HAP-1 (cell line): ENCODE measurements at regions not wholly inside any gene's neighbourhood (a gene's known extent, or its start where the extent isn't known, plus 50 kb on each side); places are given as distances from the start of the nearest gene placed in this dataset.

Source experiments
- DNase-seq, 2 experiments: peaks; one replicate each; pipeline ENCODE4 v3.0.0-alpha.2; 2016 to 2020; ENCODE audit warnings: low spot score in 2 of 2
- H3K27me3 ChIP-seq: fragments of 250-450 bp; sonication (Bioruptor Pico); 2 replicates; pipeline ENCODE4 v1.5.1; 2020; ENCODE audit warnings: low read depth, mild to moderate bottlenecking, moderate library complexity
- H3K36me3 ChIP-seq: fragments of 250-450 bp; sonication (Bioruptor Pico); replicated peaks from 2 replicates; pipeline ENCODE4 v1.5.1; 2020; ENCODE audit warnings: mild to moderate bottlenecking
- H3K4me1 ChIP-seq: fragments of 250-450 bp; sonication (Bioruptor Pico); 2 replicates; pipeline ENCODE4 v1.5.1; 2020; ENCODE audit warnings: mild to moderate bottlenecking
- H3K4me3 ChIP-seq: fragments of 250-450 bp; sonication (Bioruptor Pico); 2 replicates; pipeline ENCODE4 v1.5.1; 2020; ENCODE audit warnings: mild to moderate bottlenecking, moderate library complexity
- H3K9me3 ChIP-seq: fragments of 250-450 bp; sonication (Bioruptor Pico); 2 replicates; pipeline ENCODE4 v1.5.1; 2020; ENCODE audit warnings: mild to moderate bottlenecking, moderate library complexity
- in situ Hi-C: fragments of 300-500 bp; cut with MboI; formaldehyde crosslinking; loops from 3 replicates; pipeline ENCODE4 v1.14.3; 2020; ENCODE audit warnings: low sequenced_read_pairs, inconsistent platforms, mixed read lengths

DNA sequence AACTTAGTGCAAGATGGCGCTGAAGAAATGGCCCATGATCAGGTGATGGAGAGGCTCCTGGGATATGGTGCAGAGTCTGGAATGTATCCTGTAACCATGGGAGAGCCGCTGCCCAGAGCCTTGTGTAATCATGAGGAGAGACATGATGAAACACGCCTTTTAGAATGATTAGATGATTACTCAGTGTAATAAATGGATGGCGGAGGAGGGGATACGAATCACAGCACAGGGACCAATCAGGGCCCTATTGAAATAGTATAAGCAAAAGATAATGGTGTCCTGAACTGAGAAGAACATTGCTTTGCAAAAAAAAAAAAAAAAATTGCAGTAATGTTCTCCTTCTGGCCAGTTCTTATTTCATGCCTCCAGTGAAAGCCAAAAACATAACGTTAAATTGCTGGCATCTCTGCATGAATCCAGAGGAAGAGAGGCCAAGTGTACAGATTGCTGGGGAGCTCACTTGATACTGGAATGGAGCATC, 668.5 kb upstream of the AUTS2 start:
- Histone ChIP-seq H3K27me3 (no peaks in the 10 kb centered on the region), H3K9me3 (no peaks in the 10 kb centered on the region), H3K36me3 (no peaks in the 10 kb centered on the region), H3K4me1 (no peaks in the 10 kb centered on the region), H3K4me3 (no peak overlapping the region)
- DNase-seq = no peak
- in situ Hi-C loops = no loop called here

DNA sequence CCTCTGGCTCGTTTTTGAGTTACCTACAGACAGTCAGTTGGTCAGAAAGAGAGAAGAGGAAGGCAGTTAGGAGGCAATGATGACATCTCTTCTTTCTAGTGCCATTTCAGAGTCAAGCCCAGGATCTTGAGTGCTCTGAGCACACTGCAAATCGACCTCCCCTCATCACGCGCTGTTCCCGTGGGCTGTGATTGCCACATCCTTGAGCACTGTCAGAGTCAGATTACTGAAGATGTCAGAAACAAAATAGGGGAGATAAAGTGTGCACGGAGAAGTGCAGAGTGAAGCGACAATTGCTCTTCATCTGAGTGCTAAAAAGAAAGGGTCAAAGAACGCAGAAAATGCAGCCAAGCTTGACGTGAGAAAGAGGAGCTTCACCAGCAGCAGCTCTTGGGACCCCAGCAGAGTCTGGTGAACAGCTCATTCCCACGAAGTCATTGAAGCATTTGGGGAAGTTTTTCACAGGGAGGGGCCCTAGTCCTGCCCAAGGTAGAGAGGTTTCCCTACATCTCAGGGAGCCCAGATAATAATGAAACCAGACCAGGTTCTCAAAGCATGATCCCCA, 661.7 kb upstream of the AUTS2 start:
- Histone ChIP-seq H3K9me3 (no peaks in the 10 kb centered on the region), H3K36me3 (no peaks in the 10 kb centered on the region), H3K27me3 (no peaks in the 10 kb centered on the region), H3K4me3 (no peak overlapping the region), H3K4me1 (no peaks in the 10 kb centered on the region)
- no peak for DNase-seq
- in situ Hi-C loops = no loop called here

DNA sequence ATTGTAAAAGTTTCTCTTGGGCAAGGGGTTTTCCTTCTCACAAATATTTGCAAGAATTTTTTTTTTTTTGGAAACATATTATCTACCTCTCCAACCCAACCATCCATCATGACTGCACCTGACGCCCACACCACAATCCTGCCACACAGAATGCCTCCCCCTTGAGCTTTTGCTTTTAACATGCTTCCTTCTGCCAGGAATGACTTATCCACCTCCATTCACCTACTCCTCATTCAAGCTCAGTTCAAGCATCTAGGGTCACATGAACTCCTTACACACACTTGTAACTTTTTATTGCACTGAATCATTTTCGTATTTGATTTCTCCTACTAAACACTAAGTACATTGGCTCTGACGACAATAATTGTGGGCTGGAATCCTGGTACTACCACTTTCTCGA, 660.1 kb upstream of the AUTS2 start:
- DNase-seq = no peak
- Histone ChIP-seq H3K36me3 (no peaks in the 10 kb centered on the region), H3K4me3 (no peak overlapping the region), H3K9me3 (no peaks in the 10 kb centered on the region), H3K4me1 (no peaks in the 10 kb centered on the region), H3K27me3 (no peaks in the 10 kb centered on the region)
- in situ Hi-C loops = no loop called here

DNA sequence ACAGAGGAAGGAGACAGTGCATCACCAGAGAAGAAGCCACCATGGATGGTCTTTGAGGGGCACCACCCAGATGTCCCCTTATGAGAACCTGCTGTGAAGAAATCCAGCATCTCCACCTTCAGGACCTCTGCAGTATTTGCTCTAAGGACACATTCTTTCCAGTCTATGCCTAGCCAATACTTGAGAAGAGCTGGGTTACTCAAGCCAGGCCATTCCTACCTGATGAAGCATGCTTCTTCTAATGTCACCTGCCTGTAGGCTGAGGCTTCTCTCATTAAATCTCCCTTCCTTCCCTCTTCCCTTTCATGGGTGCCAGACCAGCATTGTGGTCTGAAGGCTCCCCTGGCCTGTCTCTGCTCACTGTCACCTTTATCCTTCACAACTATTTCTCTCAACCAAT, 654.5 kb upstream of the AUTS2 start:
- Histone ChIP-seq H3K4me3 (no peak overlapping the region), H3K9me3 (no peaks in the 10 kb centered on the region), H3K4me1 (no peaks in the 10 kb centered on the region), H3K36me3 (no peaks in the 10 kb centered on the region), H3K27me3 (no peaks in the 10 kb centered on the region)
- DNase-seq = no peak
- in situ Hi-C loops = no loop called here

DNA sequence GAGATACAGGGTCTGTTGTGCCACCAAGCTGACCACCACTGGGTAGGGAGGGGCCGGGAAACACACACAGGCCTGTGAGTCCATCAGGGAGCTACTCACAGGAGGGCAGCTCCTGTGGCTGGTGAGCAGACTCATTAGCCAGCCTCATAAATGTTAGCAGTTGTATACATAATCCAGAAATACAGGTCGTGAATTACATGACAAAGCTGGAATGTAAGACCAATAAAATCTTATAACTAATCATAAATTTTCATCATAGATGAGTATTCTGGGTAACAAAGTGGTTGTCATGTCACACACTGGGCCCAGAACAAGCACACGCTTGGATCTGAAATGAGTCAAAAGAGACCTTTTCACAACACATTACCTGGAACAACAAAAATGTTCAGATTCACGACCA, 642.6 kb upstream of the AUTS2 start:
- no peak for DNase-seq
- in situ Hi-C loops = no loop called here
- no peak overlapping the region for H3K4me3 ChIP-seq
- H3K4me1 ChIP-seq = no peaks in the 10 kb centered on the region
- H3K27me3 ChIP-seq = no peaks in the 10 kb centered on the region
- H3K36me3 ChIP-seq = no peaks in the 10 kb centered on the region
- H3K9me3 ChIP-seq = no peaks in the 10 kb centered on the region

DNA sequence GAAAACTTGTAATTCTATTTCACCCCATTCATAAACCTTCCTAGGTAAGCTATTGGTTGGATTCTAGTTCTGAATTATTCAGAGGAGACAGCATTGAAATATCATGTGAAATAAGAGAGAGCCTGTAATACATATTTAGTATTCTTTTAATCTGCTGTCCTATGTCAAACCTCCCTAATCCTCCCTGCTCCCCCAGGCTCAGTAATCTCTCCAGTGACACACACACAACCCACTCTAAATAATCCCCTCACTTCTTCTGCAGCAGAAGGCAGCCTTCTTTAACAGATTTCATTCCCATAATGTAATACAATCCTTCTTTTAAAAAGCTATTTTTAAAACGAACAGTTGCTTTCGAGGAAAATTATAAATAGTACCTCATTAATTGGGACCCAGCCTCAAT, 639.7 kb upstream of the AUTS2 start:
- DNase-seq = no peak
- Histone ChIP-seq H3K36me3 (no peaks in the 10 kb centered on the region), H3K4me3 (no peak overlapping the region), H3K27me3 (no peaks in the 10 kb centered on the region), H3K4me1 (no peaks in the 10 kb centered on the region), H3K9me3 (no peaks in the 10 kb centered on the region)
- in situ Hi-C loops = no loop called here

DNA sequence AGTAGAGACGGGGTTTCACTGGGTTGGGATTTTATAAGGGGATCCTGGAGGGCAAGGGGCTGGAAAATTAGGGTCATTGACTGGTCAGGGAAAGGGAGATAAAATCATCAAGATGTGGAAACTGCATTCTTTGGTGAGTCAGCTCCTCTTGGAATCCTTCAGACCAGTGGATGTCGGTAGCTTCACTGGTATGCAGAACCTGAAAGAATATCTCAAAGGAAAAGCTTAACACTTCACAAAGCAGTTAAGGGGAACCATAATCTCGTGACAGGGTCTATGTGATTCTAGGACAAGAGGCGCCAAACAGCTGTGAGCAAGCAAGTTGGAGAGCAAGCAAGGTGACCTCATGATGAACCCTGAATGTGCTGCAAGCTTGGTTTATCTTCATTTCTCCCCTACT, 634.7 kb upstream of the AUTS2 start:
- DNase-seq = no peak
- in situ Hi-C loops = no loop called here
- H3K4me3 ChIP-seq = no peak overlapping the region
- H3K4me1 ChIP-seq = no peaks in the 10 kb centered on the region
- H3K27me3 ChIP-seq = no peaks in the 10 kb centered on the region
- H3K9me3 ChIP-seq = no peaks in the 10 kb centered on the region
- no peaks in the 10 kb centered on the region for H3K36me3 ChIP-seq

DNA sequence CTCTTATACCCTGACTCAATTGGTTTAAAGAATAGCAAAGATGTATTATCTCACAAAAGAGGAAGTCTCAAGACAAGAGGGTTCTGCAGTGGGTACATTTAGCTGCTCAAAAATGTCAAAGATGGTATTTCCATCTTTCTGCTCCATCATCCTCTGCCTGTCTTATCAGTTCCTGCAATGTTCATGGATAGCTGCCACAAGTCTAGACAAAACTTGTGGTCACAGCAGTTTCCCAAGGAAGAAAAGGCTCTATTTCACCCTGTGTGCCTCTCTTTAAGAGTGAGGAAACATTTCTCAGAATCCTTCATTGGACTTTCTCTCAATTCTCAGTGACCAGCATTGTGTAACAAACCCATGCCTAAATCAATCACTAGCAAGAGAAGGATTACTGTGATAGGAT, 634.2 kb upstream of the AUTS2 start:
- Histone ChIP-seq H3K9me3 (no peaks in the 10 kb centered on the region), H3K4me3 (no peak overlapping the region), H3K4me1 (no peaks in the 10 kb centered on the region), H3K27me3 (no peaks in the 10 kb centered on the region), H3K36me3 (no peaks in the 10 kb centered on the region)
- in situ Hi-C loops = no loop called here
- DNase-seq = no peak

DNA sequence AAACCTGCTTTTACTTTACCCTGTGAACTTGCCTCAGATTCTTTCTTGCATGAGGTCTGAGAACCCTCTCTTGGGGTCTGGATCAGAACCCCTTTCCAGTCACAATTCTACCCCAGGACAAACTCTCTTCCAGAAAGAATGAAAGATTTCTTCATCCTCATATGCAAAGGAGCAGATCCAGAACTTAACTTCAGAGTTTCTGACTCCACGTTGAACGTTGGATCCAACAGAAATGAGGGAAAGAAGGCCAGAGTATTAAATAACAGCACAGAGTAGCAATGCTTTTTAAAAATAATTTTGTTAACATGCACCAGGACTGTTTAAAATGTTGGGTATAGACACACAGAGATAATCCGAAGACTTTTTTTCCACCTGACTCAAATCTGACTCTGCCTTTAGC, 632.9 kb upstream of the AUTS2 start:
- Histone ChIP-seq H3K4me1 (no peaks in the 10 kb centered on the region), H3K9me3 (no peaks in the 10 kb centered on the region), H3K27me3 (no peaks in the 10 kb centered on the region), H3K36me3 (no peaks in the 10 kb centered on the region), H3K4me3 (no peak overlapping the region)
- DNase-seq = no peak
- in situ Hi-C loops = no loop called here

DNA sequence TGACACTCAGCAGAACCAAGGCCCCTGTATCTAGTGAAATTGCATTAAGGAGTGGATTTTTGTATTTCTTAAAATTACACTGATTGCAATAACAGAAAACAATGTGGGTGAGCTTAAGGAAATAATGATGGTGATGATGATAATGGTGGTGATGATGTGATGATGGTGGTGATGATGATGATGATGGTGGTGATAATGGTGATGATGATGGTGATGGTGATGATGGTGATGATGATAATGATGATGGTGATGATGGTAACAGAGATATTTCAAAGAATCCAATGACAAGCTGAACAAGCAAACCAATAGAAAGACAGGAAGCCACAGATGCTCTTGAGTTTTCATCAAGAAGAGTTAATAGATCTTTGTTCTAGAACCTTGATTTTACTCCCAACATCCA, 630.7 kb upstream of the AUTS2 start:
- no peaks in the 10 kb centered on the region for H3K4me1 ChIP-seq
- DNase-seq = no peak
- H3K27me3 ChIP-seq = no peaks in the 10 kb centered on the region
- H3K36me3 ChIP-seq = no peaks in the 10 kb centered on the region
- no peak overlapping the region for H3K4me3 ChIP-seq
- no peaks in the 10 kb centered on the region for H3K9me3 ChIP-seq
- in situ Hi-C loops = no loop called here

DNA sequence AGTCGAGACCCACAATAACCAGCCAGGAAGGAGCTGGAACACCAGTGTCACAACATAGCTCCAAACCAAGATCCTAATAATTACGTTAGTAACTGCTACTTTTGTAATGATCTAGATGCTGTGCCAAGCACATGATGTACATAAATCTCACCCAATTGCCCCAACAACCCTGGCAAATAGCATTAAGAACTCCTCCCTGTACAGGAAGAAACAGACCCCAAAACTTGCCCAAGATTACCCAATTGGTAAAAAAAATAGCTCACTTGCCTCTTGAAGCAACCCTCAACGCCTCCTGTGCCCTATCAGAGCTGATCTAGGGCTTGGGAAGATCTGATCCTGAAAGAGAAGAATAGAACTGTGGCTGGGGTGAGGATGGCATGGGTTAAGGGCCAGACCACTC, 628.7 kb upstream of the AUTS2 start:
- H3K4me3 ChIP-seq = no peak overlapping the region
- no peaks in the 10 kb centered on the region for H3K36me3 ChIP-seq
- H3K9me3 ChIP-seq = no peaks in the 10 kb centered on the region
- H3K27me3 ChIP-seq = no peaks in the 10 kb centered on the region
- no peak for DNase-seq
- in situ Hi-C loops = no loop called here
- no peaks in the 10 kb centered on the region for H3K4me1 ChIP-seq

DNA sequence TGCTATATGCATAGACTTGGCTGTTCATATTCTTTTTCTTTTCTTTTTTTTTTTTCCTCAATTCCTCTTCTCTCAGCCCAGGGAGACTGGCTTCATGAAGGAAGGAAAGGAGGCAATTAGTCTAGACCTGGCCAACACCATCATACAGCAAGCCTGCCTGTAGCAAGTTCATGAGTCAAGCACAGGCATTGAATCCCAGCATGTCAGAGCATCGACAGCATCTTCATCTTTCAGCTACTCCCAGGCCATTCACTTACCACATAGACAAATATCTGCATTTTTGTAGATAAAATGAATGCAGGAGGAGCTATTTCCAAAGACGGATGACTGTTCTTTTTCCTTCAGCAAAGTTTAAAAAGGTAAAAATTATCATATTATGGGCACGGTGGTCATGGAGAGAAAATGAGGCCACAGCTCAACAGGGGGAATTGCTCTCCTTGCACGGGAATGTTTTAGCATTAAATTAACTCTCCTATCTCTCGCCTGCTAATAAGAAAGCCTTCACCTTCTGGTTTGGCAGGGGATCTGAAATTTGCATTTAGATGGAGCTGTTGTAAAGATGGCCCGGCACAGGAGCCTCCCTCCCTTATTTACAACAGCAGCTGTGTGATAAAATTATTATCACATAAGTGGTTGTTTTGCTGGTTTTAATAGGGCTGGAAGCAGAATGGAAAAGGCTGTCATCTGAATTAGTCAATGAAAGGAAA, 626.5 kb upstream of the AUTS2 start:
- Histone ChIP-seq H3K4me1 (no peaks in the 10 kb centered on the region), H3K36me3 (no peaks in the 10 kb centered on the region), H3K4me3 (no peak overlapping the region), H3K27me3 (no peaks in the 10 kb centered on the region), H3K9me3 (no peaks in the 10 kb centered on the region)
- in situ Hi-C loops = no loop called here
- no peak for DNase-seq

DNA sequence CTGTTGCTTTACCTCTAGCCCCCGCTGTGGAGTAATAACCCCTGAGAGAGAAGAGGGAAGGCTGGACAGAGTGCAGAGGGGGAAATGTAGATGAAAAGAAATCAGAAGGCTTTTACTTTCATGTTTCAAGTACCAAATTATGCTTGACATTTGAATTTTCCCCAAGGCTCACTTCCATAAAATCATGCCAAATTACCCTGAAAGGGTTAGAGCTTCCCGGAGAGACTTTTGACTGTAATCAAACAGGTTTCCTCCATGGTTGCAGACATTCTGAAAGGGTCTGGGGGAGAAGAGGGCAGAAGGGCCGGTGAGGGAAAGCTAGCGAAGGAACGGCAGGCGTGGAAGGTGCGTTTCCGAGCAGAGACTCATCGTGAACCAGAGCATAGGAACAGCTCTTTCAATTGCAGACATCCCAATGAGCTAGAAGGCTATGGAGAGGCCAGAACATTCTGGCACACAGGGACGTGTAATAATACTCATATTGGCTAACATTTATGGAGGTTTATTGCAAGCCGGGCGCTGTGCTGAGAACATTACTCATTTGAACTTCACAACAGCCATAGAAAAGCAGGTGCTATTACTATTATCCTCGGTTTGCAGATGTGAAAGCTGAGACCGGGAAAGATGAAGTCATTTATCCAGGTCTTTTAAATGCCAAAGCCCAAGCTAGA, 620.8 kb upstream of the AUTS2 start:
- in situ Hi-C loops = no loop called here
- H3K36me3 ChIP-seq = no peaks in the 10 kb centered on the region
- H3K4me1 ChIP-seq = no peaks in the 10 kb centered on the region
- no peaks in the 10 kb centered on the region for H3K27me3 ChIP-seq
- no peak for DNase-seq
- H3K4me3 ChIP-seq = no peak overlapping the region
- H3K9me3 ChIP-seq = no peaks in the 10 kb centered on the region

DNA sequence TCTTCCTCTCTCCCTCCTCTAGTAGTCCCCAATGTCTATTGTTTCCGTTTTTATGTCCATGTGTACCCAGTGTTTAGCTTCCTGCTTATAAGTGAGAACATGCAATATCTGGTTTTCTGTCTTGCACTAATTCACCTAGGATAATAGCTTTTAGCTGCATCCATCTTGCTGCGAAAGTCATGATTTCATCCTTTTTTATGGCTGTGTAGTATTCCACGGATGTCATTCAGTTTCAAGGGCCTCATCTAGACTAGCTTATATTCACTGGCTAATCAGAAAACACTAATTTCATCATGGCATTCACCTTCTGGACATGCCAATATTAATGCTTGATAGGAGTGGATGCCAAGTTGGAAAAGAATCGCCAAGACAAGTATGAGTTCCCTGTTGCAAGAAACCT, 619.6 kb upstream of the AUTS2 start:
- no peaks in the 10 kb centered on the region for H3K36me3 ChIP-seq
- in situ Hi-C loops = no loop called here
- no peak overlapping the region for H3K4me3 ChIP-seq

More for the DNA sequence above, 619.6 kb upstream of the AUTS2 start:
- Histone ChIP-seq H3K4me1 (no peaks in the 10 kb centered on the region), H3K9me3 (no peaks in the 10 kb centered on the region), H3K27me3 (no peaks in the 10 kb centered on the region)
- no peak for DNase-seq
